HUDEP-2 (cell line): ENCODE measurements at regions not wholly inside any gene's neighbourhood (a gene's known extent, or its start where the extent isn't known, plus 50 kb on each side); places are given as distances from the start of the nearest gene placed in this dataset.
"Not testable (repeated sequence)": the region's sequence is repeated elsewhere in the genome, so short reads cannot be mapped to it uniquely, and the experiment has no call there.

ENCODE experiments used
- DNase-seq, 76 experiments: peaks; one replicate each; lab custom pipeline; 2025; ENCODE audit not compliant: unreplicated experiment in 76 of 76; lab: John Stamatoyannopoulos, UW

DNA sequence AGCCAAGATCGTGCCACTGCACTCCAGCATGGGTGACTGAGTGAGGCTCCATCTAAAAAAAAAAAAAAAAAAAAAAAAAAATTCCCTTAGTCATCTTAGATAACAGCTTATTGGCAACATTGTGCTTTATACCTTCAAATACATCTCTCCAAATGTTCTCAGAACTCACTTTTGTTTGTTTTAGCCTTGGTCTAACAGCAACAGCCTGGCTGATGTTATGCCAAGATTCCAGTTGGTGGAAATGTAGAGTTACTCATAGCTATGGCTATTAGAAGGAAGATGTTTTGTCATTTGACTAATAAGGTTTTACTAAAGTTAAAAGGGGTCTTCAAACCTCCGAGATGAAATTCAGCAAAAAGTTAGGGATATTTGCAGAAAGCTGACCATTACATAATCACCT lies 481.4 kb downstream of the NEBL start:
- no peak for DNase-seq

DNA sequence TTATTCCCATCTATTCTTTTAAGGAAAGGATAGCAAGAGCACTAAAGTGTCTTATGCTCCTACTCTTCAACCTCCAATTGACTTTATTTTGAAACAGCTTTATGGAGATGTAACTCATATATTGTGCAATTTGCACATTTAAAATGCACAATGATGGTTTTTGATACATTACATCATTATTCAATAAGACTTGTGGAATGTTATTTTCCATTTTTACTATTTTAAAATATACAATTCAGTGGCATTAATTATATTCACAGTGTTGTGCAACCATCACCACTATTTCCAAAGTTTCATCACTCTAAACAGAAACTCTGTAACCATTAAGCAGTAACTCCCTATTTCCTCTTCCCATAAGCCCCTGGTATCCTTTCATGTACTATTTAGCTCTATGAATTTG lies 489.8 kb downstream of the NEBL start:
- DNase-seq = no peak

DNA sequence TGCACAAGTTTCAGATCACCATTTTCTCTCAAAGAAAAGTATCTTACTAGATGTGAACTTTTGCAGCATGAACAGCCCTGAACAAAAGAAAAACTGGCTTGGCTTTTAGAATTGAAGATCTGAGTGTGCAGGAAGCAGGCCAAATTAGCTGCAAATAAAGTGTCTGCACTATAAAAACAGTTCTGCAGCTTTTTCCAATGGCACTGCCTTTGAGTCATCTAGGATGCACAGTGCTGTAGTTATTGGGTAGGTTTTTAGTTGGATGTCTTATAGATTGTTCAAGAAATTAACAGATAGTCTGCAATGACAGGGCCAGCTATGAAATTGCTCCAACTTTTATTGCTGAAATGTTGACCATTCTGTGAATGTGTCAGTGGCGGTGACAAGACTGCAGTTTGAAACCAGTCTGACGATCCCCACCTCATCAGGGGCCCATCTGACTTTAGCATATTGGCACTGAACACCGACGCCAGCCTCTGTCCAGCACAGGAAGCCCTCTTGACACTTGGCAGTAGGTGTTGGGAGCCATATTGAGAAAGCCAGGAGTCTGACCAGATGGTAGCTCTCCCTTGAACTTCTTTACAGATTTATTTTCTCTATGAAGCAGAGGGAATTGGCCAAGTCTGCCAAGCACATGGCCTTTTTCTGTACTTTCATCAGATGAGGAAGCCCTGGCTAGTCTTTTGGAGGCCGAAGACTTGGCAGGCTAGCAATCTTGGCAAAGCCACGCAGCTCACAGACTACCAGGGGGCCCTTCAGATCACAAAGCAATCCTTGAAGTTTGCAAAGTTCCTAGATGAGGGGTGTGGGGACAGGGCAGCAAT lies 490.6 kb downstream of the NEBL start:
- no peak for DNase-seq

GRCh38 chr10:20405761-20406160 lies 491.4 kb downstream of the NEBL start:
- DNase-seq = no peak

GRCh38 chr10:20405050-20405449 lies 492.1 kb downstream of the NEBL start:
- no peak for DNase-seq

GRCh38 chr10:20399772-20400171 lies 497.3 kb downstream of the NEBL start:
- no peak for DNase-seq

GRCh38 chr10:20396701-20397100 lies 500.4 kb downstream of the NEBL start:
- no peak for DNase-seq

DNA sequence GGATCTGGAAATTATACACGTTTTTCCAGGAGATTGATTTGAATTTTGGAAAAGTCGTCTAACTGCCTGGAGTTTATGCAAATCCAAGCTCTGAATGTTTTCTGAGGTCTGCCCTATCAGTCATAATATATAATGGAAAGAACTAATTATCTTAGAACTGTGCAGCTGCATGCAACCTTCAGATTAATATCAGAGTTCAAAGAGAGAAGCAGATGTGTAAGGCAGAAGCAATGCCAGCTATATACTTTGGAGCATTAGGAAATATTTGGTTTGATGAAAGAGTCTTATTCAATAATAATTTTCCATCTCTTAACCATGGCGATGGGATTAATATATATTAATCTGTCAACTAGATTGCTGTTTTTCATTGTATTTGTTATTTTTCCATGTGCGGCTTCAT lies 500.9 kb downstream of the NEBL start:
- DNase-seq = no peak

DNA sequence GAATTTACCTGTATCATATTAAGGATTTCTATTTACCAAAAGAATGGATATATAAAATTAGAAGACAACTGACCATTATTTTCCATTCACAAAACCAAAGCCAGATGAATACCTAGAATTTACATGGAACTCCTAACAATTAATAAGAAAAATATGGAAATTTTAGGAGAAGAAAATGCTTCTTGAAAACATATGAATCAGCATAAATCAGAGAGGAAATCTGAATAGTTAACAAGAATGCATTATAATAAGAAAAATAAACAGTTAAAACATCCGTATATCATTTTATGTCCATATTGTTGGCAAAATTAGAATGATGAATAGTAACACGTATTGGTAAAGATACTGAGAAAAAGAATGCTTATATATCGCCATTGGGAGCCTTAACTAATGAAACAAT lies 505.5 kb downstream of the NEBL start:
- no peak for DNase-seq

- DNase-seq = no peak
Measured at GRCh38 chr10:20381761-20382160, 515.4 kb downstream of the NEBL start.

GRCh38 chr10:20380401-20380800 lies 516.7 kb downstream of the NEBL start:
- DNase-seq = no peak

- no peak for DNase-seq
Measured at GRCh38 chr10:20372748-20373147, 524.4 kb downstream of the NEBL start.

DNA sequence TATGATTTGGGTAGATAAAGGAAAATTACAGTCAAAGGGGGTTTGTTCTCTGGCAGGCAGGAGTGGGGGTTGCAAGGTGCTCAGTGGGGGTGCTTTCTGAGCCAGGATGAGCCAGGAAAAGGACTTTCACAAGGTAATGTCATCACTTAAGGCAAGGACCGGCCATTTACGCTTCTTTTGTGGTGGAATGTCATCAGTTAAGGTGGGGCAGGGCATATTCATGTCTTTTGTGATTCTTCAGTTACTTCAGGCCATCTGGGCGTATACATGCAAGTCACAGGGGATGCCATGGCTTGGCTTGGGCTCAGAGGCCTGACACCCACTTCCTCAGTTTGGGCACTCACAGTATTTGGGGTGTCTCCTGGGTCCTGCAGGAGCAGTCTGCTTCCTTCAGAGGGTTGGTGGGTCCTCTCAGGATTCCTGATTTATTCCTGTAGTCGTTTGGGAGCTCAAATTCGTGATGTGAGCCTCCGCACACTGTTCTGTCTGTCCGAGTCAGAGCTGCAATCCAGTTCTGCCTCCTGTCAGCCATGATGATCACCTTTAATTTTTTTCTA lies 526.1 kb downstream of the NEBL start:
- DNase-seq = not testable (repeated sequence)

DNA sequence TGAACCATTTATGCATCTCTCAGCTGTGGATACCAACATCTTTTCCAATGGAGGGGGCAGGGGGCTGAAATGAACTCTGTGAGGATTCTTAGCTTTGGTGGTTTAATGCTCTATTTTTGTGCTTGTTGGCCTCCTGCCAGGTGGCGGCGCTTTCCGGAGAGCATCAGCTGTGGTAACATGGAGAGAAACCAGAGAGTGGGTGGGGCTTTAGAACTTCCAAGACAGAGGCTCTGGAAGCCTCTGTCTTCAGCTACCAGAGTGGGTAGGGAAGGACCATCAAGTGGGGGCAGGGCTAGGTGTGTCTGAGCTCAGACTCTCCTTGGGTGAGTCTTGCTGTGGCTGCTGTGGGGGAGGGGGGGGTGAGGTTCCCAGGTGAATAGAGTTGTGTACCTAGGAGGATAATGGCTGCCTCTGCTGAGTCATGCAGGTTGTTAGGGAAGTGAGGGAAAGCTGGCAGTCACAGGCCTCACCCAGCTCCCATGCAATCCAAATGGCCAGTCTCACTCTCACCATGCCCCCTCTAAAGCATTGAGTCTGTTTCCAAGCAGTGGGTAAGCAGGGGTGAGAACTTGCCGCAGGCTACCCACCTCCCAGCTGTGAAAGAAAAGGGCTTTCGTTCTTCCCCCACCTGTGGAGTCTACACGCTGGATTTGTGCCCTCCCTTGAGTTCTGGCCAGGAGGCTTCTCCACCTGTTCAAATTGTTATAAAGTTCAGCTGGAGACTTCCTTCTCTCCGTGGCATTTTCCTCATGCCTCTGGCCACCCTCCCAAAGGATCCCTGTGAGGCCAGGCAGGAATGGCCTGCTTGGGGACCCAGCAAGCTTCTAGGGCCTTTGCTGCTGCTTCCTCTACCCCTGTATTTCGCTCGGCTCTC lies 527.0 kb downstream of the NEBL start:
- no peak for DNase-seq

DNA sequence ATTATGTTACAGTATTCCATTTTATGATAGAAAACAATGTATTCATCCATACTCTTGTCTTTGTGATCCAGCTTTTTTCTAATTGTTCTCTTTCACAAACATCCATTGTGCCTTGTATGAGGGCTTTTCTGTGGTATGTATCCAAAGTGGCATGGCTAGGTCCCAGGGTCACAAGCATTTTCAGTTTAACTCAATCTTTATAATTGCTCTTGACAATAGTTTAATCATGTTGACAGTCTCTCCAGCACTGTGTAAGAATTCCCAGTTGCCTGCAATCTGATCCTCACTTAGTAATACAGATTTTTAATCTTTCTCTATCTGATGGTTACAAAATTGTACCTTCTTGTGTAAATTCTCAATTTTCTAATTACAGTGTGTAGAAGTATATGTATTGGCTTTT lies 533.4 kb downstream of the NEBL start:
- no peak for DNase-seq

- DNase-seq = no peak
Measured at GRCh38 chr10:20355915-20356314, 539.7 kb downstream of the PLXDC2 start.

GRCh38 chr10:20355011-20355410 lies 538.8 kb downstream of the PLXDC2 start:
- no peak for DNase-seq

DNA sequence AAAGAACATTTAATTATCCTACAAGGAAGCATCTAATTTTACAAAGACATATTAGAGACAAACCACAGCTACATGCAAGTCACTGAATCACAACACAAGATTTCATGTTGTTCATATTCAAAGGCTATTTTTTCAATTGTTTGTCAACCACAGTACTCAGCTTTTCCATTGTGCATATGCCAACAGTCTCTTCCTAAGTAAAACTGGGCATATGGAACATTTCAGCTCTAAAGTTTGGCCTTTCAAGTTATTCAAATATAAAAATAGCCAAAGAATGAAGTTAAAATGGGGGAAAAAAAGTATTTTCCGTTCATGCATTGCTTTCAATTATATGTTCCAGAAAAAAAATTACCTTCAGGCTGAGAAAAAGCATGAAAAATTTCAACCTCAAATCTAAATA lies 537.9 kb downstream of the PLXDC2 start:
- no peak for DNase-seq

DNA sequence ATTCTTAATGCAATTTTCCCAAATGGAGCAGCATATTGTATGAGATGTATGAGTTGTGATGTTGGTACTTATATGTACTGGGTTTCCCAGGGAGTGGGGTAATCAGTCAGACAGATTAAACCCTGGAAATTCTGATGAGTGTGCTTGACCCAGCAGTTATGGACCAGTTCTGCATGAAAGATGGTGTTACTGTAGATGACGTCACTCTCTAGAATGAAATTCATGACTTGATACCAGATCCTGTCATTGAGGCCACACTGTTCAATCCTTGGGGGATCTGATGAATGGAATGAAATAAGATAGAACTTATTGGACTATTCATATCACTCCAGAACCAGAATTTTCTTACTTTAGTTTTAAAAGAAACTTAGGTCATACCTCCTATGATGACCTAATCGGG lies 534.3 kb downstream of the PLXDC2 start:
- DNase-seq = no peak

DNA sequence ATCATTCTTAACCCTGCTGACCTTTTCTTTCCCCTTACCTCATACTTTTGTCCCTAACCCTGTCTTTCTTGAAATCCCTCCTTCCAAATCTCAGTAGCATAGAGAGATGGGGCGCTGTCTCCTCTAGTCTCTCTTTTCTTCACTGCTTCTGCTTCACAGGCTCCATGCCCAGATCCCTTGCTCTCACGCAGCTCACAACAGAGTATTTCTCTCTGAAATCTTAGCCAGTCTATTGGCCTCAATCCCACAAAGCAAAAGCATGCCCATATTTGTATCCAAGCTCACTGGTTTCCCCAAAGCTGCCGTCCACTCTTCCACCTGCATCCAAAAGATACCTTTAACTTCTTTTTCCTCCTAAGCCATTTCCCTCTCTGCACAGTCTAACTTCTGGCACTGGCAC lies 526.8 kb downstream of the PLXDC2 start:
- no peak for DNase-seq
